ENCODE measurements at regions not wholly inside any gene's neighbourhood (a gene's known extent, or its start where the extent isn't known, plus 50 kb on each side); places are given as distances from the start of the nearest gene placed in this dataset.

GRCh38 chr13:58340895-58341294 is 709.4 kb downstream of the PCDH17 start:
- TF ChIP-seq POLR2A (IDR thresholded peaks at IDR 0.05): no peak
- TF ChIP-seq, protein P1, sequence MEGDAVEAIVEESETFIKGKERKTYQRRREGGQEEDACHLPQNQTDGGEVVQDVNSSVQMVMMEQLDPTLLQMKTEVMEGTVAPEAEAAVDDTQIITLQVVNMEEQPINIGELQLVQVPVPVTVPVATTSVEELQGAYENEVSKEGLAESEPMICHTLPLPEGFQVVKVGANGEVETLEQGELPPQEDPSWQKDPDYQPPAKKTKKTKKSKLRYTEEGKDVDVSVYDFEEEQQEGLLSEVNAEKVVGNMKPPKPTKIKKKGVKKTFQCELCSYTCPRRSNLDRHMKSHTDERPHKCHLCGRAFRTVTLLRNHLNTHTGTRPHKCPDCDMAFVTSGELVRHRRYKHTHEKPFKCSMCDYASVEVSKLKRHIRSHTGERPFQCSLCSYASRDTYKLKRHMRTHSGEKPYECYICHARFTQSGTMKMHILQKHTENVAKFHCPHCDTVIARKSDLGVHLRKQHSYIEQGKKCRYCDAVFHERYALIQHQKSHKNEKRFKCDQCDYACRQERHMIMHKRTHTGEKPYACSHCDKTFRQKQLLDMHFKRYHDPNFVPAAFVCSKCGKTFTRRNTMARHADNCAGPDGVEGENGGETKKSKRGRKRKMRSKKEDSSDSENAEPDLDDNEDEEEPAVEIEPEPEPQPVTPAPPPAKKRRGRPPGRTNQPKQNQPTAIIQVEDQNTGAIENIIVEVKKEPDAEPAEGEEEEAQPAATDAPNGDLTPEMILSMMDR (IDR thresholded peaks at IDR 0.05): no peak

Measured in heart left ventricle (tissue), 13 donors.